Panc1 (cell line): ENCODE measurements at regions not wholly inside any gene's neighbourhood (a gene's known extent, or its start where the extent isn't known, plus 50 kb on each side); places are given as distances from the start of the nearest gene placed in this dataset.

Experiments used
- TCF7L2 ChIP-seq: IDR thresholded peaks from 2 replicates; pipeline ENCODE4 v1.6.1; 2011; ENCODE audit warnings: mild to moderate bottlenecking, low read depth, low read length, inconsistent platforms
- TF ChIP-seq, protein P1 (sequence below): fragments of 450-650 bp; IDR thresholded peaks from 2 replicates; pipeline ENCODE4 v1.5.1; 2017; ENCODE audit warnings: mild to moderate bottlenecking

DNA sequence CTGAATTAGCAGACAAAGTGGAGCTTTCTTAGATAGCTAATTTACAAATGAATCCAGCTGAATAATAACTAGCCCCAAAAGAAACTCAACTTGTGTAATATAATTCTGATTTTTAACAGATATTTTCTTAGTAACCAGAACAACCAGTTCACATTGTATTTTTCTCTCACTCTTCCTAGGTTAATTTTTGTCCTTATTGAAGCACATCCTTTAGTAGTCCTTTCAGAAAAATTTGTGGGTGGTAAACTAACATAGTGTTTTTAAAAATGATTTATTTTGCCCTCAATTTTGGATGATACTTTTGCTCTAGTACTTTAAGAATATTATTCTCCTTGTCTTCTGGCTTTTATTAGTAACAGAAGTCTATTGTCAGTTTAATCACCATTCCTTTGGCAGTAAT lies 190.6 kb upstream of the SLC39A10 start:
- no peak for TF ChIP-seq TCF7L2
- TF ChIP-seq, protein P1, sequence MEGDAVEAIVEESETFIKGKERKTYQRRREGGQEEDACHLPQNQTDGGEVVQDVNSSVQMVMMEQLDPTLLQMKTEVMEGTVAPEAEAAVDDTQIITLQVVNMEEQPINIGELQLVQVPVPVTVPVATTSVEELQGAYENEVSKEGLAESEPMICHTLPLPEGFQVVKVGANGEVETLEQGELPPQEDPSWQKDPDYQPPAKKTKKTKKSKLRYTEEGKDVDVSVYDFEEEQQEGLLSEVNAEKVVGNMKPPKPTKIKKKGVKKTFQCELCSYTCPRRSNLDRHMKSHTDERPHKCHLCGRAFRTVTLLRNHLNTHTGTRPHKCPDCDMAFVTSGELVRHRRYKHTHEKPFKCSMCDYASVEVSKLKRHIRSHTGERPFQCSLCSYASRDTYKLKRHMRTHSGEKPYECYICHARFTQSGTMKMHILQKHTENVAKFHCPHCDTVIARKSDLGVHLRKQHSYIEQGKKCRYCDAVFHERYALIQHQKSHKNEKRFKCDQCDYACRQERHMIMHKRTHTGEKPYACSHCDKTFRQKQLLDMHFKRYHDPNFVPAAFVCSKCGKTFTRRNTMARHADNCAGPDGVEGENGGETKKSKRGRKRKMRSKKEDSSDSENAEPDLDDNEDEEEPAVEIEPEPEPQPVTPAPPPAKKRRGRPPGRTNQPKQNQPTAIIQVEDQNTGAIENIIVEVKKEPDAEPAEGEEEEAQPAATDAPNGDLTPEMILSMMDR = no peak
